ENCODE measurements at regions not wholly inside any gene's neighbourhood (a gene's known extent, or its start where the extent isn't known, plus 50 kb on each side); places are given as distances from the start of the nearest gene placed in this dataset.

GRCh38 chr3:28645149-28645548 lies 296.5 kb upstream of the AZI2 start:
- DNase-seq (ENCODE audit: low read depth in 4 of 4, low spot score in 1 of 4), result no peak

- DNase-seq (ENCODE audit: low read depth in 4 of 4, low spot score in 1 of 4), result no peak
Observed at GRCh38 chr3:28646435-28646834, 297.8 kb upstream of the AZI2 start.

- DNase-seq (ENCODE audit: low read depth in 4 of 4, low spot score in 1 of 4), result no peak
Observed at GRCh38 chr3:28649266-28649665, 300.6 kb upstream of the AZI2 start.

GRCh38 chr3:28651159-28651558 lies 302.5 kb upstream of the AZI2 start:
- DNase-seq (ENCODE audit: low read depth in 4 of 4, low spot score in 1 of 4), result no peak

GRCh38 chr3:28664123-28664522 lies 315.5 kb upstream of the AZI2 start:
- DNase-seq (ENCODE audit: low read depth in 4 of 4, low spot score in 1 of 4), result no peak

GRCh38 chr3:28667646-28668621 lies 319.3 kb upstream of the AZI2 start:
- DNase-seq (ENCODE audit: low read depth in 4 of 4, low spot score in 1 of 4), result peak in 3 of 4 experiments; percentile 4 to 21 (median 20)

- no peak for DNase-seq (ENCODE audit: low read depth in 4 of 4, low spot score in 1 of 4)
Observed at GRCh38 chr3:28669870-28670269, 321.2 kb upstream of the AZI2 start.

- no peak for DNase-seq (ENCODE audit: low read depth in 4 of 4, low spot score in 1 of 4)
Observed at GRCh38 chr3:28672406-28672805, 323.8 kb upstream of the AZI2 start.

- DNase-seq (ENCODE audit: low read depth in 4 of 4, low spot score in 1 of 4), result no peak
Observed at GRCh38 chr3:28673446-28673845, 324.8 kb upstream of the AZI2 start.

GRCh38 chr3:28674212-28674611 lies 325.6 kb upstream of the AZI2 start:
- no peak for DNase-seq (ENCODE audit: low read depth in 4 of 4, low spot score in 1 of 4)

- no peak for DNase-seq (ENCODE audit: low read depth in 4 of 4, low spot score in 1 of 4)
Observed at GRCh38 chr3:28677581-28677980, 329.0 kb upstream of the AZI2 start.

GRCh38 chr3:28678086-28678485 lies 329.5 kb upstream of the AZI2 start:
- DNase-seq (ENCODE audit: low read depth in 4 of 4, low spot score in 1 of 4), result no peak

GRCh38 chr3:28680050-28680449 lies 331.4 kb upstream of the AZI2 start:
- DNase-seq (ENCODE audit: low read depth in 4 of 4, low spot score in 1 of 4), result no peak

GRCh38 chr3:28682121-28682520 lies 333.5 kb upstream of the AZI2 start:
- DNase-seq (ENCODE audit: low read depth in 4 of 4, low spot score in 1 of 4), result no peak

- DNase-seq (ENCODE audit: low read depth in 4 of 4, low spot score in 1 of 4), result no peak
Observed at GRCh38 chr3:28690176-28690575, 341.6 kb upstream of the AZI2 start.

GRCh38 chr3:28698706-28699105 lies 350.1 kb upstream of the AZI2 start:
- no peak for DNase-seq (ENCODE audit: low read depth in 4 of 4, low spot score in 1 of 4)

- DNase-seq (ENCODE audit: low read depth in 4 of 4, low spot score in 1 of 4), result no peak
Observed at GRCh38 chr3:28699283-28699682, 350.7 kb upstream of the AZI2 start.

- DNase-seq (ENCODE audit: low read depth in 4 of 4, low spot score in 1 of 4), result no peak
Observed at GRCh38 chr3:28700728-28701127, 352.1 kb upstream of the AZI2 start.

GRCh38 chr3:28703843-28704242 lies 355.2 kb upstream of the AZI2 start:
- DNase-seq (ENCODE audit: low read depth in 4 of 4, low spot score in 1 of 4), result no peak

GRCh38 chr3:28711293-28711692 lies 362.7 kb upstream of the AZI2 start:
- no peak for DNase-seq (ENCODE audit: low read depth in 4 of 4, low spot score in 1 of 4)

GRCh38 chr3:28716939-28717338 lies 368.3 kb upstream of the AZI2 start:
- DNase-seq (ENCODE audit: low read depth in 4 of 4, low spot score in 1 of 4), result no peak

- DNase-seq (ENCODE audit: low read depth in 4 of 4, low spot score in 1 of 4), result no peak
Observed at GRCh38 chr3:28718074-28718849, 369.6 kb upstream of the AZI2 start.

Data from stimulated activated CD4-positive, alpha-beta T cell treated with anti-CD3 and anti-CD28 coated beads, Interleukin-1b, Interleukin-23, amount 100 ng/mL, for 24 hours (primary cell).